ENCODE measurements at regions not wholly inside any gene's neighbourhood (a gene's known extent, or its start where the extent isn't known, plus 50 kb on each side); places are given as distances from the start of the nearest gene placed in this dataset.

DNA sequence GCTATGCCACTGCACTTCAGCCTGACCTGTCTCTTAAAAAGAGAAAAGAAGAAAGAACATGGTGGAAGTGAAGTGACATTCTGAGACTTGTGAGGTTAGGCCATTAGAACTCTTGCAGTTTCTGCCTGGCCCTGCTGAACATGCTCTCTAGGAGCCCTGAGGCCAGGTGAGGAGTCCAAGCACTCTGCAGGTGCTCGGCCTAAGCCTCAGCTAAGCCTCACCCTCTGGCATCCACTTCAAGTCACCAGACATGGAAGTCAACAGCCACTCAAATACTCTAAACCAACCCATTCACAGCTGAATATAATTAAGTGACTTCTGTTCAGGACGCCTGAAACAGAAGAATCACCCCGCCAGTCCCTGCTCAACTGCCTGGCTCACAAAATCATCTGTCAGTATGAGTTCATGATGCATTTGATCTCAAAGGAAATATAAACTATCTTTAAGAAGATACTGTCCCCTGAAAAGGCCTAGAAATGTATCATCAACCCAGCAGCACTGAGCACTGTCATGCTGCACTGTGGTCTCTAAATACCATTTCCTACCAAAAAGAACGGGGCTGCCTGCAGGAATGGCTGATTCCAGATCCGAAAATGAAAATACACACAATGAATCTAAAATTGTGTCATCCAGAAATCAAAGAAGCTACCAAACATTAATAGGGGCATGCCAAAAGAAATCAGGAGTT lies 118.8 kb downstream of the PSMG1 start:
- TF ChIP-seq EZH2 (IDR thresholded peaks at IDR 0.05; ENCODE audit: borderline replicate concordance, low read depth, low read length, severe bottlenecking): no peak
- TF ChIP-seq, protein P1, sequence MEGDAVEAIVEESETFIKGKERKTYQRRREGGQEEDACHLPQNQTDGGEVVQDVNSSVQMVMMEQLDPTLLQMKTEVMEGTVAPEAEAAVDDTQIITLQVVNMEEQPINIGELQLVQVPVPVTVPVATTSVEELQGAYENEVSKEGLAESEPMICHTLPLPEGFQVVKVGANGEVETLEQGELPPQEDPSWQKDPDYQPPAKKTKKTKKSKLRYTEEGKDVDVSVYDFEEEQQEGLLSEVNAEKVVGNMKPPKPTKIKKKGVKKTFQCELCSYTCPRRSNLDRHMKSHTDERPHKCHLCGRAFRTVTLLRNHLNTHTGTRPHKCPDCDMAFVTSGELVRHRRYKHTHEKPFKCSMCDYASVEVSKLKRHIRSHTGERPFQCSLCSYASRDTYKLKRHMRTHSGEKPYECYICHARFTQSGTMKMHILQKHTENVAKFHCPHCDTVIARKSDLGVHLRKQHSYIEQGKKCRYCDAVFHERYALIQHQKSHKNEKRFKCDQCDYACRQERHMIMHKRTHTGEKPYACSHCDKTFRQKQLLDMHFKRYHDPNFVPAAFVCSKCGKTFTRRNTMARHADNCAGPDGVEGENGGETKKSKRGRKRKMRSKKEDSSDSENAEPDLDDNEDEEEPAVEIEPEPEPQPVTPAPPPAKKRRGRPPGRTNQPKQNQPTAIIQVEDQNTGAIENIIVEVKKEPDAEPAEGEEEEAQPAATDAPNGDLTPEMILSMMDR (IDR thresholded peaks at IDR 0.05; ENCODE audit: borderline replicate concordance, extremely low read depth, low read length, poor library complexity, severe bottlenecking): no peak
